DMS 273 (cell line): ENCODE measurements at regions not wholly inside any gene's neighbourhood (a gene's known extent, or its start where the extent isn't known, plus 50 kb on each side); places are given as distances from the start of the nearest gene placed in this dataset.

Source experiments
- DNase-seq: peaks from one replicate; lab custom pipeline; 2025; ENCODE audit not compliant: unreplicated experiment; lab: John Stamatoyannopoulos, UW

- DNase-seq: peak; percentile 86
These were observed 54.5 kb upstream of the PLXNA2 start for GRCh38 chr1:208298593-208299269.

GRCh38 chr1:208300084-208300770 lies 56.0 kb upstream of the PLXNA2 start:
- no peak for DNase-seq

DNA sequence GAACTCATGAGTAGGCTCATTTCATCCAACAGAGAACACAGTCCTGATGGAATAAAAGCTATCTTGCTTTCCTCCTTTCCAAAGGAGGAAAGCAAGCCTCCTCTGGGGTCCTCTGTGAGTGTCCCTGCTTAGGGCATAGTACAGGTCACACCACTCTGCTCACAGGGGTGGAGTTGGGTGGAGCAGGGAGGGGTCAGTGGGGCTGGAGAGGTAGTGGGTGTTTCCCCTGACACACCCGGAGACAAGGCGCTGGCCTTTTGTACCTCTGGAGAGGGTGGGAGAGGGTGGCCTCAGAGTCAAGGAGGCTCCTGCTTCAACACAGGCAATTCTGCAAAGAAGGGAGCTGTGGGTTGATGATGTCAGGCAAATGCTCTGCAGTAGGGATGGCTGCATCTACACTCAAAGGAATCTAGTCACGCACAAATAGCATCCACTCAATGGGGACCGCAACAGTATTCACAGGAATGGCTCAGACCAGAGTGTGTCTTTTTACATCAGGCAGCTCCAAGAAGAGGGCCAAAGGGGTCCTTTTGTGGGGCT lies 58.6 kb upstream of the PLXNA2 start:
- no peak for DNase-seq

DNA sequence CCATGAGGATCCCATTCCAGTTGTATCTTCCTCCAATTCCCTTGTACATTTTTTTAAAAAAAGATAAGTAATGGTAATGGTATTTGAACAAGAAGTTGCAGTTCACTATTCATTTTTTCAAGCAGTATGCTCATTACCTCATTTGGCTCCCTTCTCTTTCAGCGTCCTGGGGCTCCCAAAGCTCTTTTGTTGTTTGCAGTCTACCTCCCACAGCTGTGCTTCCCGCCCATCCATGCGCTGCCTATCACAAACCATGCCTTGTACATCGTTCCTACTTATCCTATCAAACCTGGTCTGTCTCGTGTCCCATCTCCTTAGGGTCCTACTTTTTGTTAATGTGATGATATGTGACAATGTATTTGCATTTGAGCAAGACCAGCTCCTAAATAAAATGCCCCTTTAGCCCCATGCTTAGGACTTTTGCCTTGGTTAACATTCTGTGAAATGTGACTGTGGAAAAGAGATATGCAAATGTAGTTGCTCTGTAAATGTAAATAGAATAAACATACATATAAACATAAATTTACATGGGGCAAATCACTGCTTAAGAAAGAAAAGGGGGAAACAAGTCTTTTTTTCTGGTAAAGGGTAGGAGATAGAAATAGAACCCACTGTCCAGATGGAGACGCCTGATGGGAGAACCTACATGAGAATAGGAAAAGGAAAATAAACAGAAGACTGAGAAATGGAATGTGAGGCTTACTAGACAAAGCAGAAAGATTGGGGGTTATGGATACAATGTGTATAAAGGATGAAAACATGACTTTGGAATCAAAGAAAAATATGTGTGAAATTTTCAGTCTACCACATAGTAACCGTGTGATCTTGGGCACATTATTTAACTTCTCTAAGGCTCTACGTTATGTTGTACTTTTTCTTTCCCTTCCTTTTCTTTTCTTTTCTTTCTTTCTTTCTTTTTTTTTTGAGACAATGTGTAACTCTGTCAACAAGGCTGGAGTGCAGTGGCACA lies 59.8 kb upstream of the PLXNA2 start:
- DNase-seq: no peak

DNA sequence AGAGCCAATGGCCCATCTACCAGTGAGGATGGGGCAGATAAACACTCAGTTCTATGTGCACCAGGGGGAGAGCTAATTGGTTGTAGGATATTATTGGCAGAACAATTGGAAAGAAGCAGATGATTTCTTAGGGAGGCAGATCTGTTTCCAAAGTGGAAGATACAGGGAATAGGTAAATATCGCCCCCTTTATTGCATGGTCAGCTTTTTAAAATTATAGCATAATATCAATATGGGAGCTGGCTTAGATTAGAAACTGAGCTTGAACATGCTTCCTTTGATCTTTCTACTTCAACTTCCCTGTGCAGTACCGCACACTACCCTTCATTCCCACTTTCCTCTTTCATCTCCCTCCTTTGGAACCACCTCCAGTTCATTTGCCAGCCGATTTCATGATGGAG lies 64.0 kb upstream of the PLXNA2 start:
- no peak for DNase-seq

GRCh38 chr1:208309771-208310170 lies 65.6 kb upstream of the PLXNA2 start:
- DNase-seq: no peak

DNA sequence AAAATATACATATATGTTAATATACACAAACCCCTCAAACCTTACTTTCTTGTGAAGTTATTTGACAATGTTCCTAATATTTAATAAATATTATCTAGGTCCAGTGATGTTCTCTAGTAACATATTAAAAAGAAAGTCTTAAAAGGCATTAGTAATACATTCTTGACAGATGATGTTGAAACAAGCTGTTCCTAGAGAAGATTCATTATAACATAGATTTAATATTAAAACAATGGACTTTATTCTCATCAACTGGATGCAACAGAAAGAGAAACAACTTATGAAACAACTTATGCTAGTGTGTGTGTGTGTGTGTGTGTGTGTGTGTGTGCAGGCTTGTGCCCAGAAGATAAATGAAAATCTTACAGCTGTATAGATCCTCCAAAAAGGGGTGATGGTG lies 68.5 kb upstream of the PLXNA2 start:
- DNase-seq: no peak

DNA sequence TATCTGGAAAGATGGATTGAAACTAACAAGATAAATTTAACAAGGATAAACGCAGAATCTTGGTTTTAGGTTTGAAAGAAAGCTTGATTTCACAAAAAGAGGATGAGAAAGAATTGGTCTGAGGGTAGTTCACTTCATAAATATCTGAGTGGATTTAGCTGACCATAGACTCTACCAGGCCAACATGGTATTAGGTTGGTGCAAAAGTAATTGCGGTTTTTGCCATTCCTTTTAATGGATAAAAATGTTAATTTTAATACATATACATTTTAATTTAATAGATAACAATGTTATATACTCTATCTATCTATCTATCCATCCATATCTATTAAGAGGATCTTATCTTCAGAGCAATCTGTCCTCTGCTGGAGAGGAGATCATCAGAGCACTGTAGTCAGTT lies 70.2 kb upstream of the PLXNA2 start:
- DNase-seq: no peak

DNA sequence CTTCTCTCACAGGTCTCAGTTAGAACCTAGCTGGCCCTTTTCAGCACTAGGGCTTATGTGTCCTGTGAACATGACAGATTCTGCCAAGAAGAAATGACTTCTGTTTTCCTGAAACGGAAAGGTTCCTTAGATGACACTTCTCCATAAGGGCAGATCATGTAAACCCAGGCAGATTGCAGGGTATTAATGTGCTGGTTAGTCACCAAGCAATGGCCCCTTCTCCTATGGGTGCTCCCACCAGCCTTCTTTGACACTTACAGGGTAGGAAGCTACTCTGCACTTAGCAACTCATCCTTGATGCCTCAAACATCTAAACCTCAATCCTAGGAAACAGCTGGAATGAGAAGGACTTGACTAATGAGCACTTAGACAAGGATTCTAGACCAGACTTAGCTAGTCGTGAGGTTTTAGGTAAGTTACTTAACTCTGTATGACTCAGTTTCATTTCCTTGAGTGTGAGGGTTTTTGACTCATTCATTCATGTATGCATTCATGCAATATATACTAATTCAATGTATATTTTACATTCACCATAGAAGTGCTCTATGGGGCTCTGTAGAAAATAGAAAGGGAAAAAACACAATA lies 74.1 kb upstream of the PLXNA2 start:
- no peak for DNase-seq

GRCh38 chr1:208324005-208324404 lies 79.8 kb upstream of the PLXNA2 start:
- DNase-seq: no peak

GRCh38 chr1:208326033-208326432 lies 81.8 kb upstream of the PLXNA2 start:
- peak; percentile 5 for DNase-seq

DNA sequence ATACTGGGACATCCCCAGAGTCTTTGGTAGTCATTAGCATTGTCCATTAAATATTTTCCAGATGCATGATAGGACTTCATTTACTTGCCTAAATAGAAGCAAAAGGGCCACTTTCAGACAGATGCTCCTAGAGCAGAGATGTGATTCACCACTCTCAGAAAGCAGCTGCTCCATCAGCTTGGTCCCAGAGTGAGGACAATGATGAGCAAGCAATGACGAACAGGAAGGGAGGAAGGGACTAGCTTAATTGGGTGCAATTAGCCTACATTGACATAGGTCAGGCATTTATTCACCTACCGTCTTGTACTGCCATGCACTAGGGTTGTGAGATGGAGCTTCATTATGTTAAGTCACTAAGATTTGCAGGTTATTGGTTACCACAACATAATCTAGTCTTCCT lies 85.1 kb upstream of the PLXNA2 start:
- no peak for DNase-seq

GRCh38 chr1:208332036-208332773 lies 88.0 kb upstream of the PLXNA2 start:
- DNase-seq: no peak

- no peak for DNase-seq
These were observed 88.6 kb upstream of the PLXNA2 start for GRCh38 chr1:208332774-208333126.

DNA sequence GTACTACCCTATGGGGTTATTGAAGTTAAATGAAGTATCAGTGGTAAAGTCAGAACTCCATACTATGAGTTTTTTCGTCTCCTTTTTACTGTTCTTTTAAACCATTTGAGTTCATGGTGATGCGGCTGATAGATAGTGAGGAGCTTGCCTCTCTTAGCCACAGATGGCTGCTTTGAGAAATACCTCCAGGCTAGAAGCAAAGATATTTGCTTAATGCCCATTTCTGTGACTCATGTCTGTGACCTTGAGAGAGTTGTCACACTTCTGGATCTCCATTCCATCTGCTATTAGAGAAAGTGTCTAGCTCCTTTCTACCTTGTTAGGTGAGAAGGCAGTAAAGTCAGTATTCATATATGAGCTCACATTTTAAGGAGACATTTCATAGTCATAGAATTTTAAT lies 89.5 kb upstream of the PLXNA2 start:
- DNase-seq: no peak

GRCh38 chr1:208335371-208336136 lies 91.4 kb upstream of the PLXNA2 start:
- DNase-seq: no peak

GRCh38 chr1:208336137-208336518 lies 91.9 kb upstream of the PLXNA2 start:
- no peak for DNase-seq

- DNase-seq: no peak
These were observed 95.7 kb upstream of the PLXNA2 start for GRCh38 chr1:208339911-208340310.

GRCh38 chr1:208343226-208343625 lies 99.0 kb upstream of the PLXNA2 start:
- no peak for DNase-seq
